Ascending aorta (tissue), 2 donors: ENCODE measurements at regions not wholly inside any gene's neighbourhood (a gene's known extent, or its start where the extent isn't known, plus 50 kb on each side); places are given as distances from the start of the nearest gene placed in this dataset.
"Not testable (repeated sequence)": the region's sequence is repeated elsewhere in the genome, so short reads cannot be mapped to it uniquely, and the experiment has no call there.

Source experiments
- DNase-seq, 2 donors: peaks; one replicate each; pipeline ENCODE4 v3.0.0-alpha.2; 2019; ENCODE audit warnings: low spot score in 2 of 2
- H3K27ac ChIP-seq, 2 donors: fragments of 200-600 bp; sonication (generic); one replicate each; pipeline ENCODE4 v1.5.1; 2016 to 2017; ENCODE audit warnings: mild to moderate bottlenecking in 1 of 2
- H3K27me3 ChIP-seq: fragments of 200-600 bp; sonication (generic); one replicate; pipeline ENCODE4 v1.5.1; 2017
- H3K36me3 ChIP-seq, 2 donors: fragments of 200-600 bp; sonication (generic); one replicate each; pipeline ENCODE4 v1.5.1; 2016
- H3K4me1 ChIP-seq, 2 donors: fragments of 200-600 bp; sonication (generic); one replicate each; pipeline ENCODE4 v1.5.1; 2016 to 2017; ENCODE audit warnings: mild to moderate bottlenecking in 1 of 2
- H3K4me3 ChIP-seq, 2 donors: fragments of 200-600 bp; sonication (generic); one replicate each; pipeline ENCODE4 v1.5.1; 2016 to 2017; ENCODE audit warnings: mild to moderate bottlenecking in 1 of 2
- H3K9me3 ChIP-seq, 2 donors: fragments of 200-600 bp; sonication (generic); one replicate each; pipeline ENCODE4 v1.5.1; 2016
- intact Hi-C: fragments of 100-400 bp; cut with DNase I; formaldehyde crosslinking; loops from one replicate; pipeline ENCODE4 v1.15.1; 2023
- TF ChIP-seq, protein P1 (sequence below), 3 experiments: fragments of 200-600 bp in 2 of 3; fragments of 450-650 bp in 1 of 3; sonication (generic) in 2 of 3; IDR thresholded peaks; one replicate each; pipeline ENCODE4 v1.5.1; 2016 to 2019; ENCODE audit warnings: antibody characterized with exemption in 3 of 3, mild to moderate bottlenecking in 1 of 3, moderate library complexity in 1 of 3

DNA sequence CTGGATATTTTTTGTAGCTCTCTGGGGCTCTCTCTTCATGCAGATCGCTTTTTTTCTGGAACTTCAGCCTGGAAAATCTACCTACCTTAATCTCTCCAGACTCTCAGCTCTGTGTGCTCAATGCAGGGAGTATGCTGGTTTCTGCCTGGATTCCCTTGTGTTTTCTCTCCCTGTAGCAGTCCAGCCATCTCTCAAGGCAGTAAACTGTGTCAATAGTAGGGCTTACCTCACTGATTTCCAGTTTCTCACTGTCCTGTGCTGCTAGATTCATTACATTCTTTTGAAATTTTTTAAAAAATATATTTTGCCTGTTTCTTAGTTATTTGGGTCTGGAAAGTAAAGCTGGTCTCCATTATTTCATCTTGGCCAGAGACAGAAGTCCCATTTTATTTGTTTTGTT, 951.4 kb downstream of the NR2F1-AS1 start:
- intact Hi-C loops, result no loop called here
- H3K36me3 ChIP-seq, result no peaks in the 10 kb centered on the region
- H3K27me3 ChIP-seq, result no peaks in the 10 kb centered on the region
- no peaks in the 10 kb centered on the region for H3K4me1 ChIP-seq
- H3K27ac ChIP-seq, result no peak overlapping the region
- no peak overlapping the region for H3K4me3 ChIP-seq
- DNase-seq, result no peak
- H3K9me3 ChIP-seq, result no peaks in the 10 kb centered on the region
- TF ChIP-seq, protein P1, sequence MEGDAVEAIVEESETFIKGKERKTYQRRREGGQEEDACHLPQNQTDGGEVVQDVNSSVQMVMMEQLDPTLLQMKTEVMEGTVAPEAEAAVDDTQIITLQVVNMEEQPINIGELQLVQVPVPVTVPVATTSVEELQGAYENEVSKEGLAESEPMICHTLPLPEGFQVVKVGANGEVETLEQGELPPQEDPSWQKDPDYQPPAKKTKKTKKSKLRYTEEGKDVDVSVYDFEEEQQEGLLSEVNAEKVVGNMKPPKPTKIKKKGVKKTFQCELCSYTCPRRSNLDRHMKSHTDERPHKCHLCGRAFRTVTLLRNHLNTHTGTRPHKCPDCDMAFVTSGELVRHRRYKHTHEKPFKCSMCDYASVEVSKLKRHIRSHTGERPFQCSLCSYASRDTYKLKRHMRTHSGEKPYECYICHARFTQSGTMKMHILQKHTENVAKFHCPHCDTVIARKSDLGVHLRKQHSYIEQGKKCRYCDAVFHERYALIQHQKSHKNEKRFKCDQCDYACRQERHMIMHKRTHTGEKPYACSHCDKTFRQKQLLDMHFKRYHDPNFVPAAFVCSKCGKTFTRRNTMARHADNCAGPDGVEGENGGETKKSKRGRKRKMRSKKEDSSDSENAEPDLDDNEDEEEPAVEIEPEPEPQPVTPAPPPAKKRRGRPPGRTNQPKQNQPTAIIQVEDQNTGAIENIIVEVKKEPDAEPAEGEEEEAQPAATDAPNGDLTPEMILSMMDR (IDR thresholded peaks at IDR 0.05), result no peak

DNA sequence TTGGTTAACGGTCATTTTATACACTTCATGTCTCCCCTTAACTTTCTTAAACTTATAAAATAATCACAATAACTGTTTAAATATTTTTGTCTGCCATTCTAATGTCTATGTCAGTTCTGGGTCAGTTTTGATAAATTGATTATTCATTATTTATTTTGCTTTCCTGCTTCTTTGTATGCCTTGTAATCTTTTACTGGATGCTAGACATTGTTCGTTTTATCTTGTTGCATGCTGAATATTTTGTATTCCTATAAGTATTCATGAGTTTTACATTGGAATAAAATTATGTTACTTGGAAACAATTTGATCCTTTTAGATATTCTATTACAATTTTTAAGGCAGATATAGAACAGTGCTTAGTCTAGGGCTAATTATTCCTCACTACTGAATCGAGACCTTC, 952.0 kb downstream of the NR2F1-AS1 start:
- DNase-seq, result no peak
- intact Hi-C loops, result no loop called here
- Histone ChIP-seq H3K27ac (no peak overlapping the region), H3K27me3 (no peaks in the 10 kb centered on the region), H3K4me3 (no peak overlapping the region), H3K9me3 (no peaks in the 10 kb centered on the region), H3K4me1 (no peaks in the 10 kb centered on the region), H3K36me3 (no peaks in the 10 kb centered on the region)
- TF ChIP-seq, protein P1 (IDR thresholded peaks at IDR 0.05), result no peak

DNA sequence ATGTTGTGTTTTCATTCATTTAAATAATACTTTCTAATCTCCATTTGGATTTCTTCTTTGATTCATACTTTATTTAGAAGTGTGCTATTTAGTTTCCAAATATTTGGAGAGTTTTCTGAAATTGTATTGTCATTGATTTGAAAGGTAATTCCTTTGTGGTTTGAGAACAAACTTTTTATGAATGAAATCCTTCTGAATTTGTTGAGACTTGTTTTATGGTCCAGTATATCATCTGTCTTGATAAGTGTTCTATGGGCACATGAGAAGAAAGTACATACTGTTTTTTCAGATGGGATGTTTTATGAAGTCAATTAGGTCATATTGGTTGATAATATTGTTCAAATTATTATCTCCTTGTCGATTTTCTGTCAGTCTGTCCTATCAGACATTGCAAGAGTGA, 953.8 kb downstream of the NR2F1-AS1 start:
- Histone ChIP-seq H3K4me1 (no peaks in the 10 kb centered on the region), H3K36me3 (no peaks in the 10 kb centered on the region), H3K9me3 (no peaks in the 10 kb centered on the region), H3K27ac (no peak overlapping the region), H3K27me3 (no peaks in the 10 kb centered on the region), H3K4me3 (no peak overlapping the region)
- TF ChIP-seq, protein P1 (IDR thresholded peaks at IDR 0.05), result no peak
- DNase-seq, result no peak
- intact Hi-C loops, result no loop called here

DNA sequence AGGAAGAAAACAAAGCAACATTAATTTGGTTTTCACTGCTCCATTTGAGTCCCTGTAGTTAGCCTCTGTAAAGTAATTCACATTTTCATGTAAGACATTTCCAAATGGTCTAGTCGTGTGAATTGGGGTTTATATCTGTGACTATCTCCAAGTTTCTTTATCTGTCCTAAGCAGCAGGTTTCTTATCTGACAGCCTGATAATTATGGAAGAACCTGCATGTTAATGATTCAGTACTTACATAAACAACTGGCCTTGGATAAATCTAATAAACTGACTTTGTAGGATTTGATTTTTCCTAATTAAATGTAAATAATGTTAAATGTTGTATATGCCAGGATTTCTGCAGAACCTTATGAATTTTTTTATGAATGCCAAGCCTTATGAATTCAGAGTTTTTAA, 964.9 kb downstream of the NR2F1-AS1 start:
- H3K4me1 ChIP-seq, result no peaks in the 10 kb centered on the region
- no peaks in the 10 kb centered on the region for H3K9me3 ChIP-seq
- no peaks in the 10 kb centered on the region for H3K36me3 ChIP-seq
- H3K4me3 ChIP-seq, result no peak overlapping the region
- no peak for DNase-seq
- H3K27ac ChIP-seq, result no peak overlapping the region
- H3K27me3 ChIP-seq, result no peaks in the 10 kb centered on the region
- intact Hi-C loops, result no loop called here
- TF ChIP-seq, protein P1 (IDR thresholded peaks at IDR 0.05), result no peak

DNA sequence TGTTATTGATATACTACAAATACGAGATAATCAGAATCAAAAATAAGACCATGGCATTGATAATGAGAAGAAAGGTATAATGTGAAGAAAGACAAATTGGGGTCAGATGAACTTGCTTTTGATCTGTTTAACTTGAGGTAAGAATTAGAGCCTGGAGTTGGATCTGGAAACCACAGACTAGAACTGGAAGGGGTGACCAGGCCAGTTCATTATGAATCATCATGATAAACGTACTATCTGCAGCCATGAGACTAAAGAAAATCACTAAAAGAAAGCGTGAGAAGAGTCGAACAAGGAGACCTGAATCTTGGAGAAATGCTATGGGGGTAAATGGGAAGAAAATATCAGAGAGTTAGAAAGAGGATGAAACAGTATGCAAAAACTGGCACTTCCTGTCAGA, 967.5 kb downstream of the NR2F1-AS1 start:
- Histone ChIP-seq H3K4me3 (no peak overlapping the region), H3K4me1 (no peaks in the 10 kb centered on the region), H3K27ac (no peak overlapping the region), H3K9me3 (no peaks in the 10 kb centered on the region), H3K27me3 (no peaks in the 10 kb centered on the region), H3K36me3 (no peaks in the 10 kb centered on the region)
- no peak for DNase-seq
- TF ChIP-seq, protein P1 (IDR thresholded peaks at IDR 0.05), result no peak
- intact Hi-C loops, result no loop called here

DNA sequence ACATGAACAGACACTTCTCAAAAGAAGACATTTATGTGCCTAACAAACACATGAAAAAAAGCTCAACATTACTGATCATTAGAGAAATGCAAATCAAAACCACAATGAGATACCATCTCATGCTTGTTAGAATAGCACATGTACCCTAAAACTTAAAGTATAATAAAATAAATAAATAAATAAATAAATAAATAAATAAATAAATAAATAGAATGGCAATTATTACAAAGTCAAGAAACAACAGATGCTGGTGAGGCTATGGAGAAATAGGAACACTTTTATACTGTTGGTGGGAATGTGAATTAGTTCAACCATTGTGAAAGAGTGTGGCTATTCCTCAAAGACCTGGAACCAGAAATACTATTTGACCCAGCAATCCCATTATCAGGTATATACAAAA, 970.6 kb downstream of the NR2F1-AS1 start:
- H3K9me3 ChIP-seq, H3K27ac ChIP-seq, DNase-seq, H3K4me3 ChIP-seq, H3K36me3 ChIP-seq, H3K27me3 ChIP-seq, intact Hi-C loops, H3K4me1 ChIP-seq: not testable (repeated sequence)
